HK-2 (cell line): ENCODE measurements at regions not wholly inside any gene's neighbourhood (a gene's known extent, or its start where the extent isn't known, plus 50 kb on each side); places are given as distances from the start of the nearest gene placed in this dataset.
"Not testable (repeated sequence)": the region's sequence is repeated elsewhere in the genome, so short reads cannot be mapped to it uniquely, and the experiment has no call there.

Source experiments
- DNase-seq: peaks from one replicate; pipeline ENCODE4 v3.0.0-alpha.2; 2018; ENCODE audit not compliant: unreplicated experiment

GRCh38 chr1:22332424-22332717 is 119.3 kb upstream of the ZBTB40 start:
- DNase-seq = no peak

- DNase-seq = no peak
These were observed 118.7 kb upstream of the ZBTB40 start for GRCh38 chr1:22332795-22333499.

DNA sequence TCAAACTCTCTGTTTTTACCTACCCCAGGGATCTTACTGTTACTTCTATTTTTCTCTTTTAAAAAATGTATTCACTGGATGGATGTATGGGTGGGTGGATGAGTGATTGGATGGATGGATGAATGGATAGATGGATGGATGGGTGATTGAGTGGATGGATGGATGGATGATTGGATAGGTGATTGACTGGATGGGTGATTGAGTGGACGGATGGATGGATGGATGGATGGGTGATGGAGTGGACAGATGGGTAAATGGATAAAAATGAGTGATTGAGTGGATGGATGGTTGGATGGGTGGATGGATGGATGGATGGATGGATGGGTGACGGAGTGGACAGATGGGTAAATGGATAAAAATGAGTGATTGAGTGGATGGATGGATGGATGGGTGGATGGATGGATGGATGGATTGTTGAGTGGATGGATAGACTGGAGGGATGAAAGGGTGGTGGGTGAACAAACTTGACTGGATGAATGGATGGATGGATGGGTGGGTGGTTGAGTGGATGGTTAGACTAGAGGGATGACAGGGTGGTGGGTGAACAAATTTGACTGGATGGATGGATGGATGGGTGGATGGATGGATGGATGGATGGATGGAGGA is 118.0 kb upstream of the ZBTB40 start:
- no peak for DNase-seq

- no peak for DNase-seq
These were observed 116.6 kb upstream of the ZBTB40 start for GRCh38 chr1:22334860-22335550.

GRCh38 chr1:22336274-22336673 is 115.4 kb upstream of the ZBTB40 start:
- DNase-seq = not testable (repeated sequence)

DNA sequence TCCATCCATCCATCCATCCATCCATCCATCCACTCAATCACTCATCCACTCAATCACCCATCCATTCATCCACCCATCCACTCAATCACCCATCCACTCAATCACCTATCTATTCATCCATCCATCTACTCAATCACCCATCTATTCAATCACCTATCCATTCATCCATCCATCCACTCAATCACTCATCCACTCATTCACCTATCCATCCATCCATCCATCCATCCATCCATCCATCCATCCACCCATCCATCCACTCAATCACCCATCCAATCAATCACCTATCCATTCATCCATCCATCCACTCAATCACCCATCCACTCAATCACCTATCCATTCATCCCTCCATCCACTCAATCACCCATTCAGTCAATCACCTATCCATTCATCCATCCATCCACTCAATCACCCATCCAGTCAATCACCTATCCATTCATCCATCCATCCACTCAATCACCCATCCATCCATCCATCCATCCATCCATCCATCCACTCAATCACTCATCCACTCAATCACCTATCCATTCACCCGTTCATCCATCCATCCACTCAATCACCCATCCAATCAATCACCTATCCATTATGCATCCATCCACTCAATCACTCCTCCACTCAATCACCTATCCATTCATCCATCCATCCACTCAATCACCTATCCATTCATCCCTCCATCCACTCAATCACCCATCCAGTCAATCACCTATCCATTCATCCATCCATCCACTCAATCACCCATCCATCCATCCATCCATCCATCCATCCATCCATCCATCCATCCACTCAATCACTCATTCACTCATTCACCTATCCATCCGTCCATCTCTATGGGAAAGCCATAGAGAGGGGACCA is 114.7 kb upstream of the ZBTB40 start:
- not testable (repeated sequence) for DNase-seq

DNA sequence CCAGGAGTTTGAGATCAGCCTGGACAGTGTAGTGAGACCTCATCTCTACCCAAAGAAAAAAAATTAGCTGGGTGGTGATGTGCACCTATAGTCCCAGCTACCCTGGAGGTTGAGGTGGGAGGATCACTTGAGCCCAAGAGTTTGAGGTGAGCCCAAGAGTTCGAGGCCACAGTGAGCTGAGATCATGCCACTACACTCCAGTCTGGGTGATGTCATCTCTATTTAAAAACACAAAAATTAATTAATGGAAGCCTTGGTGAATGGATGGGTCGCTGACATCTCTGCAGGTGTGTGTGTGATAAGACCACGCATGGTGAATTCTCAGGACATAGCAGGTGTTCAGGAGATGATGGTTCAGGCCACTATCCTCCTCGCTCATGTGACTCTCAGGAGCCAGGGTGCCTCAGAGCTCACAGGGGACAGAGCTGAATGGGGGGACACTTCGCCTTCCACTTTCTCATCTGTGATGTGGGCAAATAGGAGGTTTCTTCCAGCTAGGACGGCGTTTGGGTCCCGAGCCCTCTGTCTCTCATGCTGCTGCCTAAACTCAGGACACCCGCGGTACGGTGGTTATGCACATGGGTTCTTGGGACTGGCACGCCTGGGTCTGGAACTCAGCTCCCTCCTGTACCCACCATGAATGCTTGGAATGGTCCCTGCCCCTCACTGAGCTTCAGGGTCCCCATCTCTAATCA is 113.4 kb upstream of the ZBTB40 start:
- no peak for DNase-seq

DNA sequence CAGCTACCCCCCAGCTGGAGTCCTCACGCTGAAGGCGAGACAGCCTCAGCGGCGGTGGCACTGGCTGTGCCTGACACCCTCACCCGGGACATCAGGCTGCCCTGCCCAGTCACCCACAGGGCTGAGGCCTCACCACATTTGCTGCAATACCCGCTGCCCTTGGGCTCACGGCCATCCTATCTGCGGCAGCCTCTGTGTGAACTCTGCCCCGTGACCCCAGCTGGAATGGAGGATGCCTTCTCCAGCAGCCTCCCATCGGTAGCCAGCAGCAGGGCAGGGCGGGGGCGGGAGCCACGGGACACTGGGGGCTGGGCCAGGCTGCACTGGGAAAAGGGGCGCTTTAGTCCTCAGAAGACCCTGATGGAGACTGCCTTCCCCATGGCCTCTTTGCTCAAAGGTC is 112.4 kb upstream of the ZBTB40 start:
- no peak for DNase-seq

- DNase-seq = no peak
These were observed 111.6 kb upstream of the ZBTB40 start for GRCh38 chr1:22340066-22340465.

GRCh38 chr1:22340873-22341272 is 110.8 kb upstream of the ZBTB40 start:
- DNase-seq = no peak

DNA sequence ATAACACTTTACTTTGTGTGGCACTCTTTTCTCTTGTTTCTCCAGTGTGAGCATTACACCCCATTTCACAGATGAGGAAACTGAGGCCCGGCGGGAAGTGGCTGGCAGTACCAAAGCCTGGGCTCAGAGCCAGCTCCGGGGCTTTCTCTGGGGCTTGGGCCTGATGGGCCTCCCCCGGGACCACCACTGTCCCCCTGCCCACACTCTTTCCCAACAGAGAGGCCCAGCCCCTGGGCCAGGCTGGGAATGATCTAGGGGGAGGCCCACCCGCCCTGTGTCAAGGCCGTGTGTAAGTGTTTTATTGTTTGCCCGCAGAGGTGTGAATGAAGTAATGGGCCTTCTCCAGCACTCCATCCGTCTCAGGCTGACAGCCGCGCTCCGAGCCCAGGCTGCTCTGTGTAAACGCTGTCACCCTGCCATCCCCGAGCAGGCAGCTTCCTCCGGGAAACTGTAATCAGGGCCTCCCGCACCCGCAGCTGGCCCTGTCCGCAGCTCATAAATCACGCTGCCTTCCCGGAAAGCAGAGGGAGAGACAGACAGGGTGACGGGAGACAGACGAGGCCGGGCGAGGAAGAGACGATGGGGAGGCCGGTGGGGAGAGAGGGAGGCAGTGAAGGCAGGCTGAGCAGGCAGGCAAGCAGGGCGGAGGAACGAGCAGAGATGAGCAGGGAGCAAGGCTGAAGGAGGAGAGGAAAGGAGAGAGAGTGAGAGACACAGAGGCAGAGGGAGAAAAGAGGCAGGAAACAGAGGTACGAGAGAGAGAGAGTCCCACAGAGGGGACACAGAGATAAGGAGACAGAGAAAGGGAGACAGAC is 109.7 kb upstream of the ZBTB40 start:
- DNase-seq = peak; percentile 13

DNA sequence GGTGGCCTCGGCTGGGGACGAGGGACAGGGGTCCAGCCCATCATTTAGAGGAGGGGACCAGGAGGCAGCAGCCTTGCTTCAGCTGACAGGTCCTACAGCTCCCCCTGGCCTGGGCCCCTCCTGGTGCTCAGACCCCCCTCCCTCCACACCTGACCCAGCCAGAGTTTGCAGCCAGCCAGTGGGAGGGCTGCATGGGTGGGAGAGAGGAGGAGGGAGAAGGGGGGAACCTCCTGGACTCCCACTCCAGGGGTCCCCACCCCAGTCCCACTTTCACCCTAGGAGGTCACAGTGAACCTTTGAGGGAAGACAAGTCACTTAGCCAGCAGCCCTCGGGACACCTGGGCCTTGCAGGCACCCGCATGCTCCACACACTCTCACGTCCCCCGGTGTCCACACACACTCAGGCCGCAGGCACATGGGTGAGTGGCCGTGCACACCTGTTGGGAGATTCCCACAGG is 108.9 kb upstream of the ZBTB40 start:
- no peak for DNase-seq

DNA sequence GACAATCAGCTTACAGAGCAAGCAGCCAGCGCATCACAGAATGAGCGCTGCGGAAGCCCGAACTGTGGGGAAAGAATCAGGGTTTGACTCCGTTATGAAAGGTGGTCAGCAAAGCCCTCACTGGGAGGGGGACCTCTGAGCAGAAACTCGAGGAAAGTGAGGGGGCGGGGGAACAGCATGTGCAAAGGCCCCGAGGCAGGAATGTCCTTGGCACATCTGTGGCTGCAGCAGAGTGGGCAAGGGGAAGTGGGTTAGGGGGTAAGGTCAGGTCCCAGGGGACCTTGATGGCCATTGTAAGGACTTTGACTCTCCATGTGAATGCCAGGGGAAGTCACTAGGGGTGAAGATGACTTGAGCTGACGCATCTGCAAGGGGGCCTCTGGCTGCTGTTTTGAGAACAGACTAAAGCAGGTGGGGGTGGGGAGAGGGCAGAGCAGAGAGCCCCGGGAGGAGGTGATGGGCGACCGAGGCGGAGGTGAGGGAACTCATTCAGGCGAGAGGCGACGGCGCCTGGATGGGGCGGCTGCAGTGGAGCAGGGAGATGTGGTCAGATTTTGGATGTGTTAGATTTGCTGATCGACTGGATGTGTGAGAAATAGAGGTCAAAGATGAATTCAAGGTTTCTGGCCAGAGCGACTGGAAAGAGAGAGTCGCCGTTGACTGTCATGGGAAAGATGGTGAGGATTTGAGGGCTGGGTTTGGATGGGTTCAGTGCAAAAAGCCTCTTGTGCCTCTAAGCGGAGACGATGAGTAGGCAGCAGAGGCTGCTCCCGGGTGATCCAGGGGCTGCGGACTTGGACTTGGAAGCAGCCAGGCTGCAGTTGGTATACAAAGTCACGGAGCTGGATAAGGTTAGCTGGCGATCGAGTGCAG is 108.0 kb upstream of the ZBTB40 start:
- no peak for DNase-seq

DNA sequence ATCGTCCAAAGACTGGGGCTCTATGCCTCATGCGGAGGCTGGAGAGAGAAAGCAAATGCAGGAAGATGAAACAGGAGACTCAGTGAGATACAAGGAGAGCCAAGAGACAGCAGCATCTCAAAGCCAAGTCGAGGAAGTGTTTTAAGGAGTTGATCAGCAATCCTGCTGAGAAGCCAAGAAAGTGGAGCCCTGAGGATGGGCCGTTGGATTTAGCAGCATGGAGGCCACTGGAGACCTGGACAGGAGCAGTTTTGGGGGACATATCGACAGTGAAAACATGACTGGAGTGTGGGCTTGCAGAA is 107.4 kb upstream of the ZBTB40 start:
- DNase-seq = no peak

- DNase-seq = no peak
These were observed 106.6 kb upstream of the ZBTB40 start for GRCh38 chr1:22344851-22345560.

GRCh38 chr1:22347854-22348760 is 103.5 kb upstream of the ZBTB40 start:
- no peak for DNase-seq

DNA sequence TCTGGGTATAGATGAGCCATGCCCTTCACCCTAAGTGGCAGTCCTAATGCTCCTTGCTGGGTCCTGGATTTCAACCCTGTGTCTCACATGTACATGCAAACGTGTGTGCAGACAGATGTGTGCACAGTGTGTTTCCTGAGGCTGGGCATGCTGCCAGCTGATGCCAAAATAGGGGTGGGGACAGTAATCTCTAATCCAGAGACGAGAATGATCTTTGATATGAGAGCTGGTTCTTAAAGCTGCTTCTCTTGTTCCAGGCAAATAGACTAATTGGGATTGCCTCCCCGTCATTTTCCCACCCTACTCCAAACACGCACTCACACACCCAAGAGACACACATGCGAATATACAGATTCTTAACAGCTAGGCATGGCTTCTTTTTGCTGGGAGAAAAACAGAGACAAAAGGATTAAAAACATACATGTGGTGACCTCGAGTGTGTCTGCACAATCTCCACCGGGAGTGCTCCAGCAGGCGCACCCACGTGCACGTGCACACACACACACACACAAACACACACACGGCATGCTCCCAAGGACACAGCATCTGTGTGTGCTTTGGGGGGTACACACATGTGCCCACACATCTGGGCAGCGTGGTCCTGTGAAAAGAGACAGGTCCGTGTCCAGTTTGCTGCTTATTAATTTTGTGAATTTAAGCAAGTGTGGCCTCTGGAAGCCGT is 102.1 kb upstream of the ZBTB40 start:
- no peak for DNase-seq
